ENCODE measurements at regions not wholly inside any gene's neighbourhood (a gene's known extent, or its start where the extent isn't known, plus 50 kb on each side); places are given as distances from the start of the nearest gene placed in this dataset.
"Not testable (repeated sequence)": the region's sequence is repeated elsewhere in the genome, so short reads cannot be mapped to it uniquely, and the experiment has no call there.

DNA sequence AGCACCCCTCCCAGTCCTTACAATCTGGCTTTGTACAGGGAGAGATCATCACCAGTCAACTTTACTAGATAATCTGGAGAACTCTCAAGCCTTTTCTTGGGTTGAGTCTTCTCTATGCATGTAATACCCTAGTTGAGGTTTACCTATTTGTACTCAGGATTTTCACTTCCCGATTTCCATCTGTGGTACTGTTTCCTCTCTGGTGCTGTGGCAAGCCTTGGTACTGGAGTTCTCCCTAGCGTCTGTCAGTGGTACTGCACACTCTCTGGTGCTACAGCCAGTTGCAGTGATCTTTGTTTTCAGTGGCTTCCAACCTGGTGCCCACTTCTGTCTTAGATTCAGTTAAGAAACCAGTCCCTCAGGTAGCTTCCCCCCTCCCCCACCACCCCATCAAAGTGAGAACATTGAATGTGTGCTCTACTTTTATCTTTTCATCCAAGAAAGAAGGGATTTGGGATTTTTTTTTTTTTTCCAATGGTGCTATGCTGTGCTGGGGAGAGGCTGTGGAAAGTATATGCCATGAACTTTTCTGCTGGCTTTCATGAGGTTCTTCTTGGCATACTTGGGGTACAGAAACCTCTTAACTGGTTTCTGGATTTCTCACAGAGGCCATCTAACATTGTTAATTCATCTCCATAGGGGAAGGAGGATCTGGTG, 69.4 kb upstream of the EVL start:
- H3K36me3 ChIP-seq, result no peaks in the 10 kb centered on the region
- H3K27ac ChIP-seq, result no peak overlapping the region
- DNase-seq, result peak in 4 of 5 donors; percentile 43 to 55 (median 51)
- intact Hi-C loops (cut with DNase I), result no loop called here
- H3K4me3 ChIP-seq, result no peak overlapping the region
- ATAC-seq, result peak in 3 of 4 donors; percentile 67 to 77 (median 75)
- TF ChIP-seq, protein P1, sequence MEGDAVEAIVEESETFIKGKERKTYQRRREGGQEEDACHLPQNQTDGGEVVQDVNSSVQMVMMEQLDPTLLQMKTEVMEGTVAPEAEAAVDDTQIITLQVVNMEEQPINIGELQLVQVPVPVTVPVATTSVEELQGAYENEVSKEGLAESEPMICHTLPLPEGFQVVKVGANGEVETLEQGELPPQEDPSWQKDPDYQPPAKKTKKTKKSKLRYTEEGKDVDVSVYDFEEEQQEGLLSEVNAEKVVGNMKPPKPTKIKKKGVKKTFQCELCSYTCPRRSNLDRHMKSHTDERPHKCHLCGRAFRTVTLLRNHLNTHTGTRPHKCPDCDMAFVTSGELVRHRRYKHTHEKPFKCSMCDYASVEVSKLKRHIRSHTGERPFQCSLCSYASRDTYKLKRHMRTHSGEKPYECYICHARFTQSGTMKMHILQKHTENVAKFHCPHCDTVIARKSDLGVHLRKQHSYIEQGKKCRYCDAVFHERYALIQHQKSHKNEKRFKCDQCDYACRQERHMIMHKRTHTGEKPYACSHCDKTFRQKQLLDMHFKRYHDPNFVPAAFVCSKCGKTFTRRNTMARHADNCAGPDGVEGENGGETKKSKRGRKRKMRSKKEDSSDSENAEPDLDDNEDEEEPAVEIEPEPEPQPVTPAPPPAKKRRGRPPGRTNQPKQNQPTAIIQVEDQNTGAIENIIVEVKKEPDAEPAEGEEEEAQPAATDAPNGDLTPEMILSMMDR (IDR thresholded peaks at IDR 0.05), result peak; percentile 52 to 81 (median 72)
- no peak for TF ChIP-seq POLR2A (IDR thresholded peaks at IDR 0.05)
- no peaks in the 10 kb centered on the region for H3K27me3 ChIP-seq
- H3K9me3 ChIP-seq, result no peaks in the 10 kb centered on the region
- peaks cover 0 to 4% (median 0%) of the 10 kb centered on the region in 12 donors for H3K4me1 ChIP-seq
- 12 to 28% (median 22%) methylated on average over 2 of the region's 2 CpGs for WGBS, 4 donors

DNA sequence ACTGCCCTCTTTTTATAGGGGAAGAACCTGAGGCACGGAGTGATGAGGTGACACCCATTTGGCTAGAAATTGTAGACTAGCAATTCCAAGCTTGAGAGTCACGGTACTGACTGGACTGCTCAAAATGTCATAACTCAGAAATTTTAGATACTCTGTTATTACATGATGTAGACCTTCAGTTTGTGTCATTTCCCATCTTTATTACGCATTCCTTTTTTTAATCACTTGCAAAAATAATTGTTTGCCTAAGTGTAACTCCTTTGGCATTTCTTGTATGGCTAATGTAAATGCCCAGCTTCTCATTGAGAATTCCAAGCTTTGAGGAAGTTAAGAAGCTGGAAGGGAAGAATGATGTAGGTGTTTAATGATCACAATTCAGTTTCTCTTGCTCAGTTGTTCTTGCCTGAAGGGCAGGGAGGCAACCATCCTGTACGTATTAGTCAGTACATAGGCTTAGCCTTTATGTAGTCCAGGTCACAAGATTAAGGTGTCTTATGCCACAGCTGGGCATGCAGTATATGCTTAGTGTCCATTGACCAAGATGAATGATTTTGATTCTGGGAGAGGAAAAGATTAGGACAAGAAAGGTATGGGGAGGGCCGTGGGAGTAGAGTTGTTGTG, 68.2 kb upstream of the EVL start:
- intact Hi-C loops (cut with DNase I), result no loop called here
- H3K27ac ChIP-seq, result no peak overlapping the region
- H3K4me3 ChIP-seq, result no peak overlapping the region
- TF ChIP-seq, protein P1 (IDR thresholded peaks at IDR 0.05), result no peak
- no peak for TF ChIP-seq POLR2A (IDR thresholded peaks at IDR 0.05)
- no peaks in the 10 kb centered on the region for H3K9me3 ChIP-seq
- no peak for ATAC-seq
- H3K27me3 ChIP-seq, result no peaks in the 10 kb centered on the region
- no peaks in the 10 kb centered on the region for H3K36me3 ChIP-seq
- DNase-seq, result no peak
- 87 to 98% (median 96%) methylated on average over 5 of the region's 5 CpGs for WGBS, 4 donors
- peaks cover 0 to 4% (median 0%) of the 10 kb centered on the region in 12 donors for H3K4me1 ChIP-seq

DNA sequence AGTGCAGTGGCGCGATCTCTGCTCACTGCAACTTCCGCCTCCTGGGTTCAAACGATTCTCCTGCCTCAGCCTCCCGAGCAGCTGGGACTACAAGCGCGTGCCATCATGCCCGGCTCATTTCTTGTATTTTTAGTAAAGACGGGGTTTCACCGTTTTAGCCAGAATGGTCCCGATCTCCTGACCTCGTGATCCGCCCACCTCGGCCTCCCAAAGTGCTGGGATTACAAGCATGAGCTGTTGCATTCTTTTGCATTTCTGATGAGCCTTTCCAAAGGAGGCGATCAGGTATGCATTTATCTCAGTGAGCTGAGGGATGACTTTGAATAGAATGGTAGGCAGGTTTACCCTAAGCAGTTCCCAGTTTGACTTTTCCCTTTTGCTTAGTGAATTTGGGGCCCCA, 64.8 kb upstream of the EVL start:
- DNase-seq; H3K4me1 ChIP-seq; ATAC-seq; H3K27ac ChIP-seq; H3K36me3 ChIP-seq; H3K4me3 ChIP-seq; intact Hi-C loops (cut with DNase I); H3K27me3 ChIP-seq: not testable (repeated sequence)
- H3K9me3 ChIP-seq, result peaks cover 0 to 19% (median 0%) of the 10 kb centered on the region in 12 donors
- WGBS, 4 donors, result 95 to 99% (median 97%) methylated on average over 15 of the region's 15 CpGs

DNA sequence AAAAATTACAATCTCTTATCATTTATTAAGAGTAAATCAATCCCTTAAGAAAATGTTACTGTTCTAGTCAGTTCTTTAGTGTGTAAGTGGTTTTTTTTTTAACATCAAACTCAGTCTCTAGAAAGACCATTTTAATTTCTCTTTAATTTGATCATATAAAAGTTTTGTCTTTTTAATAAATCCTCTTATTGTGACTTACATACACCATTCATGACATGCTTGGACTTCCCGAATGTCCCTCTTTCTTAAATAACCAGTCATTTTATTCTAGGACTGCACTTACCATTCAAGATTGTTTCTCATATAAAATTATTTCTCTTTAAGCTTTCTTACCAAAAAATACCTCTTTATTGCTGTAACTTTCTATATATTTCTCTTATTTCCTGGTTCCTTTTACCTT, 60.8 kb upstream of the EVL start:
- intact Hi-C loops (cut with DNase I), result no loop called here
- H3K27ac ChIP-seq, result no peak overlapping the region
- ATAC-seq, result no peak
- no peaks in the 10 kb centered on the region for H3K27me3 ChIP-seq
- no peaks in the 10 kb centered on the region for H3K36me3 ChIP-seq
- DNase-seq, result no peak
- 85 to 96% (median 94%) methylated on average over 1 of the region's 1 CpG for WGBS, 4 donors
- H3K4me3 ChIP-seq, result no peak overlapping the region
- H3K9me3 ChIP-seq, result peaks cover 0 to 19% (median 0%) of the 10 kb centered on the region in 12 donors
- no peak for TF ChIP-seq POLR2A (IDR thresholded peaks at IDR 0.05)
- TF ChIP-seq, protein P1 (IDR thresholded peaks at IDR 0.05), result no peak
- H3K4me1 ChIP-seq, result peaks cover 0 to 5% (median 0%) of the 10 kb centered on the region in 12 donors

Measured in heart left ventricle (tissue), 16 donors.